ENCODE measurements at regions not wholly inside any gene's neighbourhood (a gene's known extent, or its start where the extent isn't known, plus 50 kb on each side); places are given as distances from the start of the nearest gene placed in this dataset.
A peak's percentile ranks its signal among the peaks of the same experiment; 100 is the strongest.
"Not testable (repeated sequence)": the region's sequence is repeated elsewhere in the genome, so short reads cannot be mapped to it uniquely, and the experiment has no call there.

DNA sequence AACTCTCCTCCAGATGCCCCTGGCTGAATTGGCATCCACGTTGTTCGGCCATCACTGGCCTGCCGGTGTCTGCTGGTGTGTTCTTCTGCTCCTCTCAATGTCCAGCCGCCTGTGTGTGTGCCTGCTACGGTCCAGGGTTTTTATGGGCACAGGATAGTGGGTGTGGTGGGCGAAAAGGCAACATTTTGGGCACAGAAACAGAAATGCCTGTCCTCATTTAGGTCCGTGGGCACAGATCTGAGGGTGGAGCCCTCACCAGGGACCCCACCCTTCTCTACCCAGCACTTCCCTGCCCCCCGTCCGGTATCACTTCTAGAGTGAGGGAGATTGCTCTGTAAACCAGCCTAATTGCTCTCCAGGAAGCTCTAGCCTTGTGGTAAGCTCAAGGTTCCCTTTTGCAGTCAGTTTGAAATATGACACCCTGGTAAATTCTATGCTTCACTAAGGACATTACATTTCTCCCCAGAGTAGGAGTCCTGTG, 410.1 kb downstream of the MAT2B start:
- no peaks in the 10 kb centered on the region for H3K27me3 ChIP-seq (ENCODE audit: insufficient read depth, low read length)
- no peaks in the 10 kb centered on the region for H3K36me3 ChIP-seq (ENCODE audit: insufficient read depth, low read length)
- peak overlapping the region; percentile 49 for H2AFZ ChIP-seq (ENCODE audit: low read length)
- H3K9me3 ChIP-seq (ENCODE audit: low read depth, low read length), result no peaks in the 10 kb centered on the region
- TF ChIP-seq, protein P1, sequence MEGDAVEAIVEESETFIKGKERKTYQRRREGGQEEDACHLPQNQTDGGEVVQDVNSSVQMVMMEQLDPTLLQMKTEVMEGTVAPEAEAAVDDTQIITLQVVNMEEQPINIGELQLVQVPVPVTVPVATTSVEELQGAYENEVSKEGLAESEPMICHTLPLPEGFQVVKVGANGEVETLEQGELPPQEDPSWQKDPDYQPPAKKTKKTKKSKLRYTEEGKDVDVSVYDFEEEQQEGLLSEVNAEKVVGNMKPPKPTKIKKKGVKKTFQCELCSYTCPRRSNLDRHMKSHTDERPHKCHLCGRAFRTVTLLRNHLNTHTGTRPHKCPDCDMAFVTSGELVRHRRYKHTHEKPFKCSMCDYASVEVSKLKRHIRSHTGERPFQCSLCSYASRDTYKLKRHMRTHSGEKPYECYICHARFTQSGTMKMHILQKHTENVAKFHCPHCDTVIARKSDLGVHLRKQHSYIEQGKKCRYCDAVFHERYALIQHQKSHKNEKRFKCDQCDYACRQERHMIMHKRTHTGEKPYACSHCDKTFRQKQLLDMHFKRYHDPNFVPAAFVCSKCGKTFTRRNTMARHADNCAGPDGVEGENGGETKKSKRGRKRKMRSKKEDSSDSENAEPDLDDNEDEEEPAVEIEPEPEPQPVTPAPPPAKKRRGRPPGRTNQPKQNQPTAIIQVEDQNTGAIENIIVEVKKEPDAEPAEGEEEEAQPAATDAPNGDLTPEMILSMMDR (IDR thresholded peaks at IDR 0.05; ENCODE audit: extremely low read depth, low read depth, low read length), result no peak
- no peaks in the 10 kb centered on the region for H3K79me2 ChIP-seq (ENCODE audit: insufficient read depth, low read length)
- H3K4me1 ChIP-seq (ENCODE audit: insufficient read depth, low read length), result peaks cover 4% of the 10 kb centered on the region
- H3K4me3 ChIP-seq (ENCODE audit: insufficient read depth, low read length), result no peak overlapping the region
- no peak overlapping the region for H3K4me2 ChIP-seq (ENCODE audit: insufficient read depth, low read length)
- no peak for DNase-seq (ENCODE audit: insufficient read length, low spot score, missing footprints)
- no peaks in the 10 kb centered on the region for H4K20me1 ChIP-seq (ENCODE audit: insufficient read depth, low read length)
- H3K27ac ChIP-seq (ENCODE audit: low read depth, low read length), result no peak overlapping the region

GRCh38 chr5:163916376-163916775, 411.0 kb downstream of the MAT2B start:
- peaks cover under 1% of the 10 kb centered on the region for H3K9me3 ChIP-seq (ENCODE audit: low read depth, low read length)
- H3K36me3 ChIP-seq (ENCODE audit: insufficient read depth, low read length), result no peaks in the 10 kb centered on the region
- no peaks in the 10 kb centered on the region for H3K79me2 ChIP-seq (ENCODE audit: insufficient read depth, low read length)
- no peaks in the 10 kb centered on the region for H4K20me1 ChIP-seq (ENCODE audit: insufficient read depth, low read length)
- H3K27ac ChIP-seq (ENCODE audit: low read depth, low read length), result no peak overlapping the region
- no peak for DNase-seq (ENCODE audit: insufficient read length, low spot score, missing footprints)
- H3K4me1 ChIP-seq (ENCODE audit: insufficient read depth, low read length), result peaks cover 4% of the 10 kb centered on the region
- TF ChIP-seq, protein P1 (IDR thresholded peaks at IDR 0.05; ENCODE audit: extremely low read depth, low read depth, low read length), result no peak
- no peak overlapping the region for H3K4me3 ChIP-seq (ENCODE audit: insufficient read depth, low read length)
- H3K27me3 ChIP-seq (ENCODE audit: insufficient read depth, low read length), result no peaks in the 10 kb centered on the region
- H3K4me2 ChIP-seq (ENCODE audit: insufficient read depth, low read length), result no peak overlapping the region
- peak overlapping the region; percentile 49 for H2AFZ ChIP-seq (ENCODE audit: low read length)

- Histone ChIP-seq H3K27me3 (ENCODE audit: insufficient read depth, low read length) (no peaks in the 10 kb centered on the region), H3K9me3 (ENCODE audit: low read depth, low read length) (peaks cover 2% of the 10 kb centered on the region), H3K4me2 (ENCODE audit: insufficient read depth, low read length) (no peak overlapping the region), H3K27ac (ENCODE audit: low read depth, low read length) (no peak overlapping the region), H2AFZ (ENCODE audit: low read length) (no peak overlapping the region), H3K36me3 (ENCODE audit: insufficient read depth, low read length) (no peaks in the 10 kb centered on the region), H3K79me2 (ENCODE audit: insufficient read depth, low read length) (no peaks in the 10 kb centered on the region), H4K20me1 (ENCODE audit: insufficient read depth, low read length) (no peaks in the 10 kb centered on the region), H3K4me1 (ENCODE audit: insufficient read depth, low read length) (peaks cover 4% of the 10 kb centered on the region), H3K4me3 (ENCODE audit: insufficient read depth, low read length) (no peak overlapping the region)
- no peak for DNase-seq (ENCODE audit: insufficient read length, low spot score, missing footprints)
- TF ChIP-seq, protein P1 (IDR thresholded peaks at IDR 0.05; ENCODE audit: extremely low read depth, low read depth, low read length), result no peak
These were observed 411.4 kb downstream of the MAT2B start for GRCh38 chr5:163916861-163917260.

DNA sequence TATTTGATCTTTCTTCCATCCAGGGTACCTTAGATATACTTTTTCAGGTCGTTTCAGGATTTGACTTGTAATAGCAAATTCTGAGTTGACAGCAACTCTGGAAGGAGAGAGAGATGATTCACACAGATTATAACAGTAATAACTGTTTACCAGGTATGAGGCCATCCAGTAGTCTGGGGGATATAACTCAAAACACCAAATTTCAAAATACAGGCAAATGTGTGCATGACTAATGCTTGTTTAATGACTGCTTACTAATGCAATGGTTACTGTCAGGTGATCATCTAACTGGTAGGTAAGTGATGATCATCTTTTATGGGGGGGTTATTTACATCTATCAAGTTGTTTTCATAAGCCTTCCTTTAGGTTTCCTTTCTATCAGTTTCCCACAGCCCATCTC, 412.3 kb downstream of the MAT2B start:
- H4K20me1 ChIP-seq (ENCODE audit: insufficient read depth, low read length), result no peaks in the 10 kb centered on the region
- TF ChIP-seq, protein P1 (IDR thresholded peaks at IDR 0.05; ENCODE audit: extremely low read depth, low read depth, low read length), result no peak
- H3K9me3 ChIP-seq (ENCODE audit: low read depth, low read length), result peaks cover 2% of the 10 kb centered on the region
- H2AFZ ChIP-seq (ENCODE audit: low read length), result no peak overlapping the region
- no peak overlapping the region for H3K4me3 ChIP-seq (ENCODE audit: insufficient read depth, low read length)
- H3K79me2 ChIP-seq (ENCODE audit: insufficient read depth, low read length), result no peaks in the 10 kb centered on the region
- peaks cover 4% of the 10 kb centered on the region for H3K4me1 ChIP-seq (ENCODE audit: insufficient read depth, low read length)
- H3K27me3 ChIP-seq (ENCODE audit: insufficient read depth, low read length), result no peaks in the 10 kb centered on the region
- no peak overlapping the region for H3K27ac ChIP-seq (ENCODE audit: low read depth, low read length)
- DNase-seq (ENCODE audit: insufficient read length, low spot score, missing footprints), result no peak
- H3K36me3 ChIP-seq (ENCODE audit: insufficient read depth, low read length), result no peaks in the 10 kb centered on the region
- no peak overlapping the region for H3K4me2 ChIP-seq (ENCODE audit: insufficient read depth, low read length)

DNA sequence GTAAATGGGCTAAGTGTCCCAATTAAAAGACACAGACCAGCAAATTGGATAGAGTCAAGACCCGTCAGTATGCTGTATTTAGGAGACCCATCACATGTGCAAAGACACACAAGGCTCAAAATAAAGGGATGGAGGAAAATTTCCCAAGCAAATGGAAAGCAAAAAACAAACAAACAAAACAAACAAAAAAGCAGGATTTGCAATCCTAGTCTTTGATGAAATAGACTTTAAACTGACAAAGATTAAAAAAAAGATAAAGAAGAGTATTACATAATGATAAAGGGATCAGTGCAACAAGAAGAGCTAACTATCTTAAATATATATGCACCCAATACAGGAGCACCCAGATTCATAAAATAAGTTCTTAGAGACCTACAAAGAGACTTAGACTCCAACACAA, 429.6 kb downstream of the MAT2B start:
- H3K4me1 ChIP-seq (ENCODE audit: insufficient read depth, low read length); H3K4me2 ChIP-seq (ENCODE audit: insufficient read depth, low read length); H3K79me2 ChIP-seq (ENCODE audit: insufficient read depth, low read length); H3K27me3 ChIP-seq (ENCODE audit: insufficient read depth, low read length); H2AFZ ChIP-seq (ENCODE audit: low read length); H3K4me3 ChIP-seq (ENCODE audit: insufficient read depth, low read length); DNase-seq (ENCODE audit: insufficient read length, low spot score, missing footprints); H3K9me3 ChIP-seq (ENCODE audit: low read depth, low read length); H3K27ac ChIP-seq (ENCODE audit: low read depth, low read length); H4K20me1 ChIP-seq (ENCODE audit: insufficient read depth, low read length); H3K36me3 ChIP-seq (ENCODE audit: insufficient read depth, low read length): not testable (repeated sequence)
